ENCODE measurements at regions not wholly inside any gene's neighbourhood (a gene's known extent, or its start where the extent isn't known, plus 50 kb on each side); places are given as distances from the start of the nearest gene placed in this dataset.

- Histone ChIP-seq H3K27ac (ENCODE audit: low read length) (peak overlapping the region; percentile 63; the same call in 1 of the 2 replicates), H3K4me1 (ENCODE audit: control insufficient read depth, insufficient read depth, low read length) (peaks cover 9% of the 10 kb centered on the region), H3K36me3 (ENCODE audit: control insufficient read depth, insufficient read depth, low read length) (no peaks in the 10 kb centered on the region; the same call in 1 of the 2 replicates), H3K27me3 (ENCODE audit: control insufficient read depth, insufficient read depth, low read length) (no peaks in the 10 kb centered on the region), H3K9me3 (ENCODE audit: control insufficient read depth, insufficient read depth, low read depth, low read length) (no peaks in the 10 kb centered on the region), H3K4me3 (ENCODE audit: low read depth in 2 of 2, low read length in 2 of 2) (no peak overlapping the region)
- CTCF ChIA-PET, result interaction anchor here (0.8 to 1.2 kb wide), 4 partner anchors 181 to 1113 kb away, joined by 3 to 9 read pairs (median 4); no protein-coding TSS in a partner anchor
- in situ Hi-C loops (cut with HindIII; ENCODE audit: low pct_unique_long_range_greater_than_20kb, low sequenced_read_pairs), result loop anchor here (25.0 kb wide), 1 partner anchor 189 kb away; no protein-coding TSS in a partner anchor
- intact Hi-C loops (cut with micrococcal nuclease; ENCODE audit: unreplicated experiment), result loop anchor here (2.0 to 5.0 kb wide), 2 partner anchors 194 to 220 kb away; partner anchors contain the start of gene NR2F1-AS1
- POLR2A ChIA-PET, result no interaction called here
- TF ChIP-seq, protein P1, sequence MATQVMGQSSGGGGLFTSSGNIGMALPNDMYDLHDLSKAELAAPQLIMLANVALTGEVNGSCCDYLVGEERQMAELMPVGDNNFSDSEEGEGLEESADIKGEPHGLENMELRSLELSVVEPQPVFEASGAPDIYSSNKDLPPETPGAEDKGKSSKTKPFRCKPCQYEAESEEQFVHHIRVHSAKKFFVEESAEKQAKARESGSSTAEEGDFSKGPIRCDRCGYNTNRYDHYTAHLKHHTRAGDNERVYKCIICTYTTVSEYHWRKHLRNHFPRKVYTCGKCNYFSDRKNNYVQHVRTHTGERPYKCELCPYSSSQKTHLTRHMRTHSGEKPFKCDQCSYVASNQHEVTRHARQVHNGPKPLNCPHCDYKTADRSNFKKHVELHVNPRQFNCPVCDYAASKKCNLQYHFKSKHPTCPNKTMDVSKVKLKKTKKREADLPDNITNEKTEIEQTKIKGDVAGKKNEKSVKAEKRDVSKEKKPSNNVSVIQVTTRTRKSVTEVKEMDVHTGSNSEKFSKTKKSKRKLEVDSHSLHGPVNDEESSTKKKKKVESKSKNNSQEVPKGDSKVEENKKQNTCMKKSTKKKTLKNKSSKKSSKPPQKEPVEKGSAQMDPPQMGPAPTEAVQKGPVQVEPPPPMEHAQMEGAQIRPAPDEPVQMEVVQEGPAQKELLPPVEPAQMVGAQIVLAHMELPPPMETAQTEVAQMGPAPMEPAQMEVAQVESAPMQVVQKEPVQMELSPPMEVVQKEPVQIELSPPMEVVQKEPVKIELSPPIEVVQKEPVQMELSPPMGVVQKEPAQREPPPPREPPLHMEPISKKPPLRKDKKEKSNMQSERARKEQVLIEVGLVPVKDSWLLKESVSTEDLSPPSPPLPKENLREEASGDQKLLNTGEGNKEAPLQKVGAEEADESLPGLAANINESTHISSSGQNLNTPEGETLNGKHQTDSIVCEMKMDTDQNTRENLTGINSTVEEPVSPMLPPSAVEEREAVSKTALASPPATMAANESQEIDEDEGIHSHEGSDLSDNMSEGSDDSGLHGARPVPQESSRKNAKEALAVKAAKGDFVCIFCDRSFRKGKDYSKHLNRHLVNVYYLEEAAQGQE (IDR thresholded peaks at IDR 0.05; ENCODE audit: insufficient read depth in 1 of 2, low read depth in 2 of 2, low read length in 1 of 2), result no peak
- TF ChIP-seq CTCF (IDR thresholded peaks at IDR 0.05) (peak; percentile 76), POLR2AphosphoS5 (IDR thresholded peaks at IDR 0.05; ENCODE audit: low read depth, low read length) (no peak)
- no TSS peak for BruUV-seq (replicated peaks)
- peak; percentile 24 for DNase-seq (ENCODE audit: low read depth, low spot score)
- ATAC-seq, result peak; percentile 73
These were observed 59.8 kb upstream of the POU5F2 start for GRCh38 chr5:93800988-93801811.

- H3K27me3 ChIP-seq (ENCODE audit: control insufficient read depth, insufficient read depth, low read length), result no peaks in the 10 kb centered on the region
- no peak for DNase-seq (ENCODE audit: low read depth, low spot score)
- H3K36me3 ChIP-seq (ENCODE audit: control insufficient read depth, insufficient read depth, low read length), result no peaks in the 10 kb centered on the region
- intact Hi-C loops (cut with micrococcal nuclease; ENCODE audit: unreplicated experiment) (no loop called here), in situ Hi-C loops (cut with HindIII; ENCODE audit: low pct_unique_long_range_greater_than_20kb, low sequenced_read_pairs) (no loop called here)
- POLR2A ChIA-PET, result no interaction called here
- H3K4me3 ChIP-seq (ENCODE audit: low read depth in 2 of 2, low read length in 2 of 2), result no peak overlapping the region
- ATAC-seq, result no peak
- CTCF ChIA-PET, result no interaction called here
- no TSS peak for BruUV-seq (replicated peaks)
- no peak for TF ChIP-seq SIN3A (IDR thresholded peaks at IDR 0.05; ENCODE audit: borderline replicate concordance, insufficient read depth, low read depth, low read length)
- no peaks in the 10 kb centered on the region for H3K4me1 ChIP-seq (ENCODE audit: control insufficient read depth, insufficient read depth, low read length)
- H3K9me3 ChIP-seq (ENCODE audit: control insufficient read depth, insufficient read depth, low read depth, low read length), result no peaks in the 10 kb centered on the region
- H3K27ac ChIP-seq (ENCODE audit: low read length), result no peak overlapping the region
These were observed 53.6 kb upstream of the POU5F2 start for GRCh38 chr5:93794954-93795353.

DNA sequence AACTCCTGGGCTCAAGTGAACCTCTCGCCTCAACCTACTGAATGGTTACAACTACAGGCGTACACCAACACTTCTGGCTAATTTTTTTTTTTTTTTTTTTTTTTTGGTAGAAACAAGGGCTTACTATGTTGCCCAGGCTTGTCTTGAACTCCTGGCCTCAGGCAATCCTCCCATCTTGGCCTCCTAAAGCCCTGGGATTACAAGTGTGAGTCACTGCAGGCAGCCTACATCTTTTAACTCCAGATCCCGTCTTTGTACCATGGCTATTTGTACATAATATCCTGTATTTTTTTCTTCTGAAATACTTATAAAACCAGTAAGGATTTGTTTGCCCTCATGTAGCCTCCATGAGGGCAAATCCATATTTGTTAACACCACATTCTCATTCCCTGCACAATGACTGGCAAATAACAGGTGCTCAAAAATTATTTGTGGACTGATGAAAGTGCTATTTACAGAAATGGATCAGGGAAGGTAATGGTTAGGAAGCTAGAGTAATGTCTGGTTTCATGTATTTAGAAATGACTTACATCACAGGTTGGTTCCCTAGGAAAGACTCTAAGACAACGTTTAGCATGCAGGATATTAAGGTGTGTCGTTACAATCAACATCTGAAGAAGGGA is 51.9 kb upstream of the POU5F2 start:
- in situ Hi-C loops (cut with HindIII; ENCODE audit: low pct_unique_long_range_greater_than_20kb, low sequenced_read_pairs), result no loop called here
- no peak overlapping the region for H3K27ac ChIP-seq (ENCODE audit: low read length)
- no peaks in the 10 kb centered on the region for H3K4me1 ChIP-seq (ENCODE audit: control insufficient read depth, insufficient read depth, low read length)
- intact Hi-C loops (cut with micrococcal nuclease; ENCODE audit: unreplicated experiment), result no loop called here
- H3K27me3 ChIP-seq (ENCODE audit: control insufficient read depth, insufficient read depth, low read length), result no peaks in the 10 kb centered on the region
- ChIA-PET CTCF (no interaction called here), POLR2A (no interaction called here)
- TF ChIP-seq POLR2AphosphoS5 (IDR thresholded peaks at IDR 0.05; ENCODE audit: low read depth, low read length), result no peak
- no peak for TF ChIP-seq SIN3A (IDR thresholded peaks at IDR 0.05; ENCODE audit: borderline replicate concordance, insufficient read depth, low read depth, low read length)
- TF ChIP-seq, protein P1 (IDR thresholded peaks at IDR 0.05; ENCODE audit: insufficient read depth in 1 of 2, low read depth in 2 of 2, low read length in 1 of 2), result no peak
- no peak for TF ChIP-seq CTCF (IDR thresholded peaks at IDR 0.05)
- TF ChIP-seq TCF7L2 (IDR thresholded peaks at IDR 0.05; ENCODE audit: low read depth, low read length), result no peak
- ATAC-seq (no peak), DNase-seq (ENCODE audit: low read depth, low spot score) (no peak)
- H3K4me3 ChIP-seq (ENCODE audit: low read depth in 2 of 2, low read length in 2 of 2), result no peak overlapping the region
- H3K36me3 ChIP-seq (ENCODE audit: control insufficient read depth, insufficient read depth, low read length), result no peaks in the 10 kb centered on the region
- no TSS peak for BruUV-seq (replicated peaks)
- H3K9me3 ChIP-seq (ENCODE audit: control insufficient read depth, insufficient read depth, low read depth, low read length), result no peaks in the 10 kb centered on the region

Measured in Panc1 (cell line).